SK-N-SH (cell line): ENCODE measurements at regions not wholly inside any gene's neighbourhood (a gene's known extent, or its start where the extent isn't known, plus 50 kb on each side); places are given as distances from the start of the nearest gene placed in this dataset.

Experiments used
- CTCF ChIA-PET: fragments of 300-600, 350-600 bp; formaldehyde crosslinking; extraction: SDS; loops from one replicate; lab custom pipeline; 2021; lab: Yijun Ruan, JAX
- POLR2A ChIA-PET: fragments of 350-600 bp; sonication (Branson Sonifier 250); formaldehyde crosslinking; extraction: SDS; loops from one replicate; lab custom pipeline; 2020; ENCODE audit warnings: antibody characterized with exemption, inconsistent platforms; lab: Yijun Ruan, JAX
- DNase-seq: peaks from one replicate; pipeline ENCODE4 v3.0.0; 2012
- H2AFZ ChIP-seq: fragments of 200-600 bp; sonication (generic); 2 replicates; pipeline ENCODE4 v1.8.1; 2016; ENCODE audit warnings: antibody characterized with exemption, mild to moderate bottlenecking, low read depth
- H3F3A ChIP-seq: fragments of 200-600 bp; sonication (generic); replicated peaks from 2 replicates; pipeline ENCODE3; 2016; ENCODE audit warnings: antibody characterized with exemption, mild to moderate bottlenecking; ENCODE audit not compliant: insufficient read depth
- H3K27ac ChIP-seq, 2 experiments: fragments of 200-500 bp in 1 of 2; fragments of 200-600 bp in 1 of 2; sonication (Bioruptor generic) in 1 of 2; sonication (generic), shearing (Covaris generic) in 1 of 2; 2 replicates each; pipeline versions ENCODE4 v1.5.1 to v1.6.1; 2014 to 2016; ENCODE audit warnings: low read depth in 2 of 2, inconsistent platforms in 1 of 2, low read length in 1 of 2, mild to moderate bottlenecking in 1 of 2, mixed read lengths in 1 of 2
- H3K27me3 ChIP-seq: fragments of 200-600 bp; sonication (generic), shearing (Covaris generic); 2 replicates; pipeline ENCODE4 v1.6.1; 2016; ENCODE audit warnings: mixed run types; ENCODE audit not compliant: insufficient read depth
- H3K36me3 ChIP-seq, 2 experiments: fragments of 200-500 bp in 1 of 2; fragments of 200-600 bp in 1 of 2; sonication (Bioruptor generic) in 1 of 2; sonication (generic) in 1 of 2; replicated peaks in 1 of 2; 2 replicates each; pipeline versions ENCODE3 to v1.5.1; 2014 to 2016; ENCODE audit warnings: low read length in 1 of 2, mild to moderate bottlenecking in 1 of 2; ENCODE audit not compliant: insufficient read depth in 2 of 2, control insufficient read depth in 1 of 2
- H3K4me1 ChIP-seq, 2 experiments: fragments of 200-500 bp in 1 of 2; fragments of 200-600 bp in 1 of 2; sonication (Bioruptor generic) in 1 of 2; sonication (generic), shearing (Covaris generic) in 1 of 2; 2 replicates each; pipeline versions ENCODE4 v1.5.1 to v1.6.1; 2014 to 2016; ENCODE audit warnings: low read depth in 1 of 2, low read length in 1 of 2, mixed run types in 1 of 2; ENCODE audit not compliant: insufficient read depth in 2 of 2, control insufficient read depth in 1 of 2
- H3K4me2 ChIP-seq: fragments of 200-600 bp; sonication (generic), shearing (Covaris generic); 2 replicates; pipeline ENCODE4 v1.6.1; 2017; ENCODE audit warnings: mixed run types
- H3K4me3 ChIP-seq, 2 experiments: fragments of 200-500 bp in 1 of 2; fragments of 200-600 bp in 1 of 2; sonication (Bioruptor generic) in 1 of 2; sonication (generic), shearing (Covaris generic) in 1 of 2; 2 replicates each; pipeline versions ENCODE4 v1.5.1 to v1.8.1; 2014 to 2016; ENCODE audit warnings: low read depth in 2 of 2, inconsistent platforms in 1 of 2, low read length in 1 of 2, mild to moderate bottlenecking in 1 of 2, mixed read lengths in 1 of 2, moderate library complexity in 1 of 2
- H3K79me2 ChIP-seq: fragments of 200-600 bp; sonication (generic); 2 replicates; pipeline ENCODE4 v1.8.1; 2017; ENCODE audit warnings: mild to moderate bottlenecking; ENCODE audit not compliant: insufficient read depth
- H3K9ac ChIP-seq: fragments of 200-600 bp; sonication (generic); 2 replicates; pipeline ENCODE4 v1.6.1; 2017; ENCODE audit warnings: mixed run types
- H3K9me2 ChIP-seq: fragments of 200-600 bp; sonication (generic); 2 replicates; pipeline ENCODE4 v1.6.1; 2017; ENCODE audit warnings: mixed run types
- H3K9me3 ChIP-seq: fragments of 200-600 bp; sonication (generic); 2 replicates; pipeline ENCODE4 v1.6.1; 2017; ENCODE audit warnings: mixed run types, mild to moderate bottlenecking, moderate library complexity
- H4K20me1 ChIP-seq: fragments of 200-600 bp; sonication (generic); 2 replicates; pipeline ENCODE4 v1.6.1; 2017; ENCODE audit warnings: mild to moderate bottlenecking, mixed run types; ENCODE audit not compliant: insufficient read depth
- GATA2 ChIP-seq: sonication (generic); formaldehyde crosslinking; IDR thresholded peaks from 2 replicates; pipeline ENCODE4 v1.5.0; 2020; ENCODE audit warnings: mild to moderate bottlenecking, missing genetic modification reagents
- IRF3 ChIP-seq: fragments of 150-350 bp; IDR thresholded peaks from 2 replicates; pipeline ENCODE4 v1.6.1; 2016; ENCODE audit warnings: mild to moderate bottlenecking, low read depth, low read length
- JUND ChIP-seq: IDR thresholded peaks from 2 replicates; pipeline ENCODE4 v1.4.0; 2012
- MEF2A ChIP-seq: IDR thresholded peaks from 2 replicates; pipeline ENCODE4 v1.4.0; 2012; ENCODE audit warnings: low read depth, borderline replicate concordance
- RAD21 ChIP-seq: IDR thresholded peaks from 2 replicates; pipeline ENCODE4 v1.6.1; 2012; ENCODE audit warnings: mild to moderate bottlenecking, low read length
- RFX5 ChIP-seq: IDR thresholded peaks from 2 replicates; pipeline ENCODE4 v1.6.1; 2012; ENCODE audit warnings: mild to moderate bottlenecking, improper control_type of control experiment, low read length
- RXRA ChIP-seq: IDR thresholded peaks from 2 replicates; pipeline ENCODE4 v1.4.0; 2012; ENCODE audit warnings: low read depth, mild to moderate bottlenecking, borderline replicate concordance
- SIN3A ChIP-seq: IDR thresholded peaks from 2 replicates; pipeline ENCODE4 v1.6.1; 2012; ENCODE audit warnings: low read depth, mild to moderate bottlenecking, low read length, moderate library complexity, borderline replicate concordance
- SMC3 ChIP-seq: IDR thresholded peaks from 2 replicates; pipeline ENCODE4 v1.6.1; 2012; ENCODE audit warnings: low read depth, low read length, improper control_type of control experiment
- TCF12 ChIP-seq: IDR thresholded peaks from 2 replicates; pipeline ENCODE4 v1.4.0; 2012
- TEAD4 ChIP-seq: IDR thresholded peaks from 2 replicates; pipeline ENCODE4 v1.4.0; 2012; ENCODE audit warnings: mild to moderate bottlenecking, borderline replicate concordance; ENCODE audit not compliant: insufficient read depth
- USF2 ChIP-seq: fragments of 150-350 bp; IDR thresholded peaks from 2 replicates; pipeline ENCODE4 v1.6.1; 2017; ENCODE audit warnings: antibody characterized with exemption, low read length, low read depth, borderline replicate concordance
- YY1 ChIP-seq: IDR thresholded peaks from 2 replicates; pipeline ENCODE4 v1.4.0; 2012; ENCODE audit warnings: low read depth, mild to moderate bottlenecking
- WGBS: methylation state at CpG from one replicate; pipeline ENCODE4 v1.1.6; 2017; ENCODE audit warnings: low lambda C conversion rate; 5-methylcytosine and 5-hydroxymethylcytosine counted together
- TF ChIP-seq, protein P1 (sequence below): IDR thresholded peaks from 2 replicates; pipeline ENCODE4 v1.6.1; 2012; ENCODE audit warnings: mild to moderate bottlenecking, low read depth, low read length, moderate library complexity

- TF ChIP-seq USF2 (no peak), SIN3A (no peak), RFX5 (no peak), GATA2 (no peak), TEAD4 (no peak)
Observed at GRCh38 chr4:153940916-153941315, 152.0 kb upstream of the SFRP2 start (continued).

GRCh38 chr4:153939570-153939969 lies 150.7 kb upstream of the SFRP2 start:
- Histone ChIP-seq H3K9me2 (no peaks in the 10 kb centered on the region), H4K20me1 (no peaks in the 10 kb centered on the region), H3K27me3 (no peaks in the 10 kb centered on the region), H3K9me3 (no peaks in the 10 kb centered on the region), H2AFZ (no peak overlapping the region), H3K79me2 (no peaks in the 10 kb centered on the region), H3K4me2 (no peak overlapping the region), H3K36me3 (no peaks in the 10 kb centered on the region), H3K9ac (no peak overlapping the region), H3F3A (no peaks in the 10 kb centered on the region), H3K27ac (no peak overlapping the region), H3K4me1 (no peaks in the 10 kb centered on the region), H3K4me3 (no peak overlapping the region)
- no peak for TF ChIP-seq MEF2A
- TF ChIP-seq SIN3A: no peak
- no peak for TF ChIP-seq YY1
- TF ChIP-seq RAD21: no peak
- TF ChIP-seq, protein P1, sequence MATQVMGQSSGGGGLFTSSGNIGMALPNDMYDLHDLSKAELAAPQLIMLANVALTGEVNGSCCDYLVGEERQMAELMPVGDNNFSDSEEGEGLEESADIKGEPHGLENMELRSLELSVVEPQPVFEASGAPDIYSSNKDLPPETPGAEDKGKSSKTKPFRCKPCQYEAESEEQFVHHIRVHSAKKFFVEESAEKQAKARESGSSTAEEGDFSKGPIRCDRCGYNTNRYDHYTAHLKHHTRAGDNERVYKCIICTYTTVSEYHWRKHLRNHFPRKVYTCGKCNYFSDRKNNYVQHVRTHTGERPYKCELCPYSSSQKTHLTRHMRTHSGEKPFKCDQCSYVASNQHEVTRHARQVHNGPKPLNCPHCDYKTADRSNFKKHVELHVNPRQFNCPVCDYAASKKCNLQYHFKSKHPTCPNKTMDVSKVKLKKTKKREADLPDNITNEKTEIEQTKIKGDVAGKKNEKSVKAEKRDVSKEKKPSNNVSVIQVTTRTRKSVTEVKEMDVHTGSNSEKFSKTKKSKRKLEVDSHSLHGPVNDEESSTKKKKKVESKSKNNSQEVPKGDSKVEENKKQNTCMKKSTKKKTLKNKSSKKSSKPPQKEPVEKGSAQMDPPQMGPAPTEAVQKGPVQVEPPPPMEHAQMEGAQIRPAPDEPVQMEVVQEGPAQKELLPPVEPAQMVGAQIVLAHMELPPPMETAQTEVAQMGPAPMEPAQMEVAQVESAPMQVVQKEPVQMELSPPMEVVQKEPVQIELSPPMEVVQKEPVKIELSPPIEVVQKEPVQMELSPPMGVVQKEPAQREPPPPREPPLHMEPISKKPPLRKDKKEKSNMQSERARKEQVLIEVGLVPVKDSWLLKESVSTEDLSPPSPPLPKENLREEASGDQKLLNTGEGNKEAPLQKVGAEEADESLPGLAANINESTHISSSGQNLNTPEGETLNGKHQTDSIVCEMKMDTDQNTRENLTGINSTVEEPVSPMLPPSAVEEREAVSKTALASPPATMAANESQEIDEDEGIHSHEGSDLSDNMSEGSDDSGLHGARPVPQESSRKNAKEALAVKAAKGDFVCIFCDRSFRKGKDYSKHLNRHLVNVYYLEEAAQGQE: no peak
- no peak for TF ChIP-seq JUND
- no peak for TF ChIP-seq SMC3
- no peak for TF ChIP-seq RXRA
- no peak for TF ChIP-seq USF2
- TF ChIP-seq TCF12: no peak
- no peak for TF ChIP-seq IRF3
- ChIA-PET POLR2A (no interaction called here), CTCF (no interaction called here)
- WGBS: 0% methylated on average over 1 of the region's 1 CpG
- no peak for DNase-seq
